ENCODE measurements at regions not wholly inside any gene's neighbourhood (a gene's known extent, or its start where the extent isn't known, plus 50 kb on each side); places are given as distances from the start of the nearest gene placed in this dataset.

DNA sequence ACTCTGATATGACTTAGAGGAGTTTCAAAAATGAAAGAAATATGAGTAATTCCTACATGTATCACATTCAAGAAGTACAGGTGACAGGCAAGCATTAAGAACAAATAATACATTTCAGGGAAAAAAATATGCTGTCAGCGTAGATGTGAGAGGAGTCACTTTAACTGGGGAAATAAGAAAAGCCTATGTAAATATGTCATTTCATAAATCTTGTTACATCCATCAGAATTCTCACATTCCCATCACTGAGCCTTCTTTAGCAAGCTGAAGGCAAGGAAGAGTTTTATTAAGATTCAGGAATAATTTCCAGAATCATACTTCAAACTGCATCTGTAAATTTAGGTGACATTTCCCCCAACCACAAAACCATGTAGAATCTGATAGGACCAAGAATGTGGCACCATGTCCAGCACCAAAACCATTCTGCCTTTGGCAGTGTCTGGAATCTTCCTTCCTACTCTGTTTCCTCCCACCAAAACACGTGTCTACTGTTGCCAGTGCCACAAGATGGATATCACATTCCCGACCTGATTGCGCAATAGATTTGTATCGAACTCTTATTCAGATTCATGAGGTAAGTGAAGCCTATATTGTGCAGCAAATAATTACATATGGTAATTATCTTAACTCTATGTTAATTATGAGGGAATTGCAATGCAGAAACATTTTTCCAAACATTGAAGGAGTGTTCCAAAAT is 690.9 kb downstream of the ISL1 start:
- Histone ChIP-seq H2BK12ac (ENCODE audit: low read depth, low read length) (no peak overlapping the region), H3K27me3 (replicated peaks in 1 of 4; ENCODE audit: control insufficient read depth in 3 of 4, extremely low read depth in 1 of 4, insufficient read depth in 3 of 4, low read length in 3 of 4) (no peaks in the 10 kb centered on the region; a peak in 1 of 7 replicates), H3K4me2 (ENCODE audit: insufficient read depth in 1 of 2, low read depth in 2 of 2, low read length in 2 of 2) (no peak overlapping the region), H4K20me1 (replicated peaks in 1 of 2; ENCODE audit: control insufficient read depth in 1 of 2, insufficient read depth in 2 of 2, low read length in 2 of 2) (no peaks in the 10 kb centered on the region), H2BK20ac (ENCODE audit: low read length) (no peak overlapping the region), H2BK5ac (ENCODE audit: low read depth, low read length) (no peak overlapping the region), H3K4me3 (ENCODE audit: extremely low read depth in 1 of 4, insufficient read depth in 2 of 4, low read depth in 3 of 4, low read length in 4 of 4) (no peak overlapping the region), H3K4ac (replicated peaks; ENCODE audit: insufficient read length, low read depth, low read length) (no peak overlapping the region), H3K23ac (ENCODE audit: insufficient read length) (no peak overlapping the region), H3K79me1 (ENCODE audit: low read depth, low read length) (no peaks in the 10 kb centered on the region), H3K9ac (replicated peaks in 1 of 4; ENCODE audit: extremely low read depth in 1 of 4, low read depth in 3 of 4, low read length in 3 of 4) (no peak overlapping the region), H3K14ac (ENCODE audit: insufficient read length) (no peak overlapping the region), H3K18ac (ENCODE audit: extremely low read depth, low read length) (no peak overlapping the region), H2BK15ac (ENCODE audit: low read length) (no peak overlapping the region), H4K5ac (ENCODE audit: insufficient read length, low read depth, low read length) (no peak overlapping the region), H4K91ac (replicated peaks; ENCODE audit: insufficient read length, low read length) (no peak overlapping the region), H3K23me2 (ENCODE audit: low read depth, low read length) (no peaks in the 10 kb centered on the region), H2BK120ac (replicated peaks; ENCODE audit: low read depth, low read length) (no peak overlapping the region), H3K9me3 (ENCODE audit: insufficient read depth in 2 of 2, low read depth in 1 of 2, low read length in 1 of 2) (no peaks in the 10 kb centered on the region), H3K27ac (ENCODE audit: low read depth, low read length) (no peak overlapping the region), H3K56ac (replicated peaks; ENCODE audit: insufficient read length, low read depth, low read length) (no peak overlapping the region), H4K8ac (ENCODE audit: extremely low read depth, insufficient read depth, low read length) (no peak overlapping the region), H3K79me2 (ENCODE audit: control insufficient read depth in 1 of 2, insufficient read depth in 2 of 2, low read length in 2 of 2) (no peaks in the 10 kb centered on the region), H3K36me3 (ENCODE audit: control insufficient read depth in 2 of 4, insufficient read depth in 4 of 4, low read length in 3 of 4) (no peaks in the 10 kb centered on the region), H2AFZ (ENCODE audit: low read length) (no peak overlapping the region), H2AK5ac (ENCODE audit: low read depth, low read length) (no peak overlapping the region), H3K4me1 (replicated peaks in 1 of 4; ENCODE audit: control insufficient read depth in 3 of 4, insufficient read depth in 4 of 4, low read length in 3 of 4) (peaks cover 0 to 7% (median 2%) of the 10 kb centered on the region in 4 experiments; a peak in 3 of 7 replicates)
- no peak for DNase-seq (ENCODE audit: low read depth in 1 of 2, low spot score in 2 of 2)
- ChIA-PET POLR2A (ENCODE audit: partially characterized antibody) (no interaction called here), CTCF (ENCODE audit: partially characterized antibody) (no interaction called here)
- FAIRE-seq, result no peak
- WGBS, 2 experiments (ENCODE audit: extremely low coverage in 1 of 2, insufficient coverage in 1 of 2, insufficient read length in 1 of 2, insufficient replicate concordance in 2 of 2, low coverage in 1 of 2, low lambda C conversion rate in 2 of 2, missing lambda C conversion rate in 1 of 2), result 89% methylated on average over 5 of the region's 5 CpGs; no CpG with 5 or more reads in 1 of the 2 experiments
- peak; percentile 99 for TF ChIP-seq CEBPB (IDR thresholded peaks at IDR 0.05; ENCODE audit: low read depth, low read length)
- no peak for TF ChIP-seq CHD2 (IDR thresholded peaks at IDR 0.05; ENCODE audit: low read length)
